Left colon (tissue), 2 donors: ENCODE measurements at regions not wholly inside any gene's neighbourhood (a gene's known extent, or its start where the extent isn't known, plus 50 kb on each side); places are given as distances from the start of the nearest gene placed in this dataset.
"Not testable (repeated sequence)": the region's sequence is repeated elsewhere in the genome, so short reads cannot be mapped to it uniquely, and the experiment has no call there.

Experiments
- ATAC-seq: fragments of 200-7000 bp; cut with Tn5 transposase; one replicate; pipeline ENCODE4 v1.9.1; 2020; ENCODE audit warnings: mild to moderate bottlenecking, moderate library complexity
- DNase-seq, 2 donors: peaks; one replicate each; pipeline ENCODE4 v3.0.0-alpha.2; 2020
- intact Hi-C, 2 donors: fragments of 100-400 bp; cut with DNase I in 1 of 2; cut with micrococcal nuclease in 1 of 2; formaldehyde crosslinking; loops; one replicate each; pipeline versions ENCODE4 v1.11.2 to v1.14.0; 2022; cut with DNase I, micrococcal nuclease
- donor health status: DM: no; HTN: no; CAD: no.
- donor health status: DM: yes; HTN: yes; CAD: no.

DNA sequence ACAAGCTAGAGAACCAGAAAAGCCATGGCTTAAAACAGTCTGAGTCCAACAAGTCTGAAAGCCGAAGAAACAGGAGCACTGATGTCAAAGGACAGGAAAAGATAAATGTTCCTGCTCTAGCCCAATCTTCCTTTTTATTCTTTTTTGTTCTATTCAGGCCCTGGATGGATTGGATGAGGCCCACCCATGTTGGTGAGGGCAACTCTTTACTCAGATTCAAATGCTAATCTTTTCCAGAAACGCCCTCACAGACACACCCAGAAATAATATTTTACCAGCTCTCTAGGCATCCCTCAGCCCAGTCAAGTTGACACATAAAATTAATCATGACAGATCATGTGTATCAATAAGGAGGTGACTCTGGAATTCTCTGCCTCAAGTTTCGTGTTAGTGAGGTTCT is 1002.7 kb downstream of the STPG2 start:
- intact Hi-C loops: no loop called here
- ATAC-seq (no peak), DNase-seq (no peak)

DNA sequence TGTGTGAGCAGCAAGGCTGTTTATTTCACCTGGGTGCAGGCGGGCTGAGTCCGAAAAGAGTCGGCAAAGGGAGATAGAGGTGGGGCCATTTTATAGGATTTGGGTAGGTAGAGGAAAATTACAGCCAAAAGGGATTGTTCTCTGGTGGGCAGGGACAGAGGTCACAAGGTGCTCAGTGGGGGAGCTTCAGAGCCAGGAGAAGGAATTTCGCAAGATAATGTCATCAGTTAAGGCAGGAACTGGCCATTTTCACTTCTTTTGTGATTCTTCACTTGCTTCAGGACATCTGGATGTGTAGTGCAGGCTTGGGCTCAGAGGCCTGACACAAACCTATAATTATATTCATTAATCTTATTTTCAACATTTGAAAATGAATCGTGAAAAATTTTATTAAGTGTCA is 1001.9 kb downstream of the STPG2 start:
- ATAC-seq, intact Hi-C loops, DNase-seq: not testable (repeated sequence)

DNA sequence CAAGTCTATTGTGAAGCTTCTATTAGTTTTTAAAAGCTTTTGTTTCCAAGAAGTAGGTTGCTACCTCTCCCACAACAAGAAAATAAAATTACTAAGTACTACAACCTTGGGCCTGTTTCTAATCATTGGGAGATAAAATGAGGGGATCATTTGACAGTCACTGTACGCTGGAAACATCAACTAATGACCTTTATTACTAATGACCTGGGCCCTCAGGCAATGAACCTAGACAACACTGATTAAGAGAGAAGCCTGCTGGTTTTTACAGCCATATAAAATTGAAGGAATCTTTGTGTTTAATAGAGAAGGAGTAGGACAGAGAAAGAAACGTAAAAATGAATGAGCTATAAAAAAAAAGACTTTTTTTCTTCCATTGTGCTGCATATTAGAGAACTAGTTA is 1000.9 kb downstream of the STPG2 start:
- intact Hi-C loops: no loop called here
- DNase-seq (no peak), ATAC-seq (no peak)

DNA sequence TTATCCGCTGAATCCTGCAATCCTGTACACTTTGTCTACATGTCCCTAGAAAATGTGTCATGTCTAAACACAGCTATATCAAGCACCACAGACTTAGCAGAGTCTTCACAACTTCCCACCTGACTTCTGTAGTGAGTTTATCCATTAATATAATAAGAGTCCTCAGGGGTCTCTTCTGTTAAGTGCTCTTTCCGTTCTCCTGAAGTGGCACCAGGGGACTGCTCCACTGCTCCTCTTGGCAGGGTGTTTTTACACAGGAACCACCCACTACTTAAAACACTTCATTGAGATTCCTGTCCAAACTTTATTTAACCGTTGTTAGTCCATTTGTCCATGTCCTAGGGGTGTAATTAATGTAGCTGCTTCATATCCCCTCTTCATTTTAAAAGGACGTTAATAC is 1000.4 kb downstream of the STPG2 start:
- intact Hi-C loops: no loop called here
- no peak for ATAC-seq
- DNase-seq: no peak

DNA sequence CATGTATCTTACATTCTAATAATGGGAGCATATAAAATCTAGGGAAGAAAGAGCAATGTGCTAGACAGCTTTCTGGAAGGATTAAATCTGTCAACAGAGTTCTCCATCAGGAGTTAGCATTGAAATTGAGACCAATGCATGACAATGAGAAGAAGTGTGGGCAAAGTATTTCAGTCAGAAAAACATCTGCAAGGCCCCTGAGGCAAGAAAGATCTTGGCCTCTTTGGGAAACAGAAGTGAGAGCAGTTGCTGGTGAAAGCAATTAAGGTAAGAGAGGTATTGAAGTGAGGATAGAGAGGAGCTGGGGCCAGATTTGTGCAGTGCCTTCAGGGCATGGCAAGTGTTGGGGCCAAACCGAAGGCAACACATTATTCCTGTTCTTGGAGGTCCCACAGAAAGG is 999.1 kb downstream of the STPG2 start:
- no peak for ATAC-seq
- intact Hi-C loops: no loop called here
- DNase-seq: no peak

DNA sequence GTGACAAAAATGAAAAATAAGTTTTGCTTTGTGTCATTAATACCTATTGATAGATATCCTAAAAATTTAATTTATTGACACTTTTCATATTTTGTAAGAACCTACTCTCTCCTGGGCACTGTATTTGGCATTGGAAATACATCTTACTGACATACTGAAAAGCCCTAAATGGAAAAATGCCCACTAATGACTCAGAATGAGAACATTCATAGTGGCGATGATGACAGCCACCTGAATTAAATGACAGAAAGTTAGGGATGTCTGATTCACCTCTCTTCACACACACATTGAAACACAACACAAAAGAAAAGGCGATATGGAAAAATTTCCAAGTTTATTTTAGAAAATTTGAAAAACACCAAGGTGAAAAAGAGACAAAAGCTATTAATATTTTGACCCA is 992.3 kb downstream of the STPG2 start:
- DNase-seq: no peak
- intact Hi-C loops: no loop called here
- ATAC-seq: no peak

DNA sequence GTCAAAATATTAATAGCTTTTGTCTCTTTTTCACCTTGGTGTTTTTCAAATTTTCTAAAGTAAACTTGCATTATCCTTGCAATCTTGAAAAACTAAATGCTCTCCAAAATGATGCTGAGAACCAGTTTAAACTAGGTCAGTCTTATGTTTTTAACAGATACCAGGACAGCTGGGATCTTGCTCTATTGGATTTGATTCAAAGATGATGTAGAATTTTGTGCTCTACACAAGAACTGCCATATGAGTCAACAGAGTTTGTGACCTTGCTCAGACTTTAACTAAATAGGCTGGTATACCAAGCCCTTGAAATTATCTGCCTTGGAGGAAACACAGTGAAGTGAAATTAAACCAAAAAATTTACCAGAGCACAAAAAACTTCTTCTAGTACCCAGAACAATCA is 991.1 kb downstream of the STPG2 start:
- intact Hi-C loops: no loop called here
- DNase-seq: no peak
- no peak for ATAC-seq

DNA sequence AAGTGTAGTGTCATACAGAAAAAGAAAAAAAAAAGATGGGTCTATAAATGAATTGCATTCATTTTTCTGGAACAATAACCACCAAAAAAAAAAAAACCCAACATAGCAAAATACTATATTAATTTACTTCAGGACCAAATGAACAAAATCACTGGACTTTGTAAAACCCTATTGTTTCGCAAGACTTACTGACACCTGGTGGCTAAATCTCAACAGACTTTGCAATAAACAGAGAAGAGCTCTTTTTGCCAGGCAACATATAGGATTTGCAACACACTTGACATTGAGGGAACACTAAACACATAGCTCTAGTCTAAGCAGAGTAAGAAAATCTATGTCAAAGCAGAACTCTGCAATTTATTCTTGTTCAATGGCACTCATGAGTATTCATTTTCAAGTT is 990.2 kb downstream of the STPG2 start:
- DNase-seq: no peak
- intact Hi-C loops: no loop called here
- ATAC-seq: peak; percentile 60

DNA sequence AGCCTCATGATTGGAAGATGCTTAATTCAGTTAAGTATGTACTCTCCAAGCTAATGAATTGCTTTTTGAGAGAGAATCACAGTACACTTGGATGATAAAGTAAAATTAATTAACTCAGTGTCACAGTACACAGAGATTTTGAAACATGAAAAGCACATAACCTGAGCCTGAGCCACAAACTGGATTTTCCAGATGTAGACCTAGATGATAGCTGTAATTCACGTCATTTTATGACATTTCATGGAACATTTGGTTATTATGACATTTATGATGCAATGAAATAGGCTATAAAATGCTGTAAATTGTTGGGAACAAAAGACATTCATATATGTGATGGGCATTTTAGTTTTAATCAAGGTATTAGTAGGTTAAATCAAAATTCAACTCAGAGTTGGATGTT is 983.7 kb downstream of the STPG2 start:
- peak in 1 of 2 donors; percentile 33 for DNase-seq
- peak; percentile 99 for ATAC-seq

DNA sequence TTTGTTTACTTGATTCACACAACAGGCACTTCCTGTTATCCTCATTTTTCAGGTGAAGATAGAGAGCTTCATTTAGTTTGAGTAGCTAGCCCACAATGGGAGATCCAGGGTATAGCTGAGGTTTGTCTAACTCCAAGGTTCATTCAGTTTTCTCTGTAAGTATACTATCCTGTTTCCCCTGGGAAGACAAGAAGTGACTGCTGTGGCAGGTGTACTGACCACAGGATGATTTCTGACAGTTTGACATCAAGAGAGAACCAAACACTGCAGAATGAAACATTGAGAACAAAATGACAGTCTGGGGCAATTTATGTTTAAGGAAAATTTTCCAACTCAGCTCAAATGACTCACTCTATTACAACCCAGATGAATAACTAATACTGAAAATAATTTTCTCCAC is 958.0 kb downstream of the STPG2 start:
- intact Hi-C loops: no loop called here
- ATAC-seq: no peak
- no peak for DNase-seq

More for the DNA sequence above, 983.7 kb downstream of the STPG2 start:
- intact Hi-C loops: no loop called here

DNA sequence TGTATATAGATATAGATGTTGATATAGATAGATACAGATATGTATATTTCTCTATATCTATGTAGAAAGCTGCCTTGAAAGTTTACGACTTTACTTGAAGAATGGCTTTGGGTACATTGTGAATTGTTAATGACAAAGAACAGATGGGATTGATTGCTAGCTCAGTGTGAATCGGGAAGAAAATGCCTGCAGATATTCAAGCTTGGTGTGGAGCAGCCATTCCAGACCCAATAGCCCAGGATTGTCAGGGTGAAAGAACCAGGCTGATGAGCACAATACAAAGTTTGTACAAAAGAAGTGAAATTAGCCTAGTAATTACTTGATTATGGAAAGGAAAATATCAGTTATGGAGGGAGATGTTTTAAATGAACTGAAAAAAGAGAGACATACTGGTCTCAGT is 946.2 kb downstream of the STPG2 start:
- DNase-seq (no peak), ATAC-seq (no peak)
- intact Hi-C loops: no loop called here

DNA sequence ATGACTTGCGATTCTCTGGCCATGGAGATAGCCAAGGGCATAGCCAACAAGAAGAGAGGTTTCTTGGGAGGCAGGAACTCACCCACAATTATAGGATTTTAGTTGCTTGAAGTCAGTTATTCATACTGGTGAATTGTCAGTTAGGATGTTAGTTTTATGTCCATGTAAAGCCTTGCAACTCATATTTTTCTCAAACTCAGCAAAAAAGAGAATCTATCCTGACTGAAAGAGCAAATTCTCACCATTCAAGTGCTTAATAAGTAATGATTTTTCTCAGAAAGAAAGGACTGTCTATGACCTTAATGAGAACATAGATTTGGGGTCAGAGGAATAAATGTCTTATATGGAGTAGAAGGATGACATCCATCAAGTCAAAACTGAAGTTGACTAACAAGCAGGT is 934.5 kb downstream of the STPG2 start:
- DNase-seq (no peak), ATAC-seq (no peak)
- intact Hi-C loops: no loop called here

DNA sequence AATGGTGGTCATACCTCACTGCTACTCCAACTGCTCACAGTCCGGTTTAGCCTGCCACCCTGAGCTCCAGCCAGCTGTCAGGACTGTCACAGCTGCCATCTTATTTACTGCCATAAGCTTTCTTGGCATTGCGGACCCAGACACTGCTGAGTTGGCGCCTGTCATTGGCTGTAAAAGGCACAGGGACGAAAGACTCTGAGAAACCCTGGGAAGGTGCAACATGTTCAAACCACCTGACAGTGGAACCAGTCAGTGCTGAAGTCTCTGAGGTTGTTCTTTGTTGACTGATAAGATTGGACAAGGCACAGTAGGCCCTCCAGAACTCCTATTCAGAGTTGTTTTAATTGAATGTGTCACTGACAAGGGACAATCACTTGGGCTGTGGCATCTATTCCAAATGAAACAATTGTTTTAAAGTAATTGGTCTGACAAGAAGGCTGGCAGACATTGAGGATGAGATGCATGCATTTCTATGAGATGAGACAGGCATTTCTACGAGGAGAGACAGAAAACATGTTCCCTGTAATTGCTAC is 927.8 kb downstream of the STPG2 start:
- intact Hi-C loops: no loop called here
- ATAC-seq: no peak
- DNase-seq: no peak

DNA sequence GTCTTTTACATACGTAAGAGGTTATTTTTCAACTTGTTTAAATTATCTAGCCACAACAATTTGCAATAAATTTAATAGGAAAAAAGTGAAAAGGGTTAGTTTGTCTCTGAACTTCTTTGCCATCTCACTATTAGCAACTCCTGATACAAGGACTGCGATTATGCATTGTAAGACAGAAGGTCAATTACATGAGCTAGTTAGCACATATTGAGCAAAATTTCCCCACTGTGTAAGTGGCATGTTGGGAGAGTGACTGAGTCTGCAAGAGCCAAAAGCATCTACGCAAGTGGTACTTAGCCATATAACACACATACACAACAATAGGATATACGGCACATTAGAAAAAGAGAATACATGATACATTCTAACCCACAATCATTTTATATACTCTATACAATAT is 927.2 kb downstream of the STPG2 start:
- ATAC-seq (no peak), DNase-seq (no peak)
- intact Hi-C loops: no loop called here

DNA sequence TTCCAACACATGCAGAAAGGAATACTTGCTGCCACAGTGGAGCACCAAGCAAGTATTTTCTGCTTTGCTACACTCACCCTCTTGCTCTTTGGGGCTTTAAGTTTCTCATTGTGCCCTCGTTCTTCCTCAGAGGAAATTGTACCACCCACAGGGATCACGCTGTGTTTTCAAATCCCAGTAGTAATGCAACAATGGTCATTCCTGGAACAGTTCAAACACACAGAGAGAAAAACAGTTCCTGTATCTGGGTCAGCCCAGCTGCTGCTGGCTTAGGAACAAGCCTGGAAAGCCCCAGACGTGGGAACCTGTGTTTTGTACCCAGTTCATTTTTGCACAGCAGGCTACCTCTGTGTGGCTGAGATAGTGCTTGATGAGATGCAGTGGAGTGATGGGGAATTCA is 907.8 kb downstream of the STPG2 start:
- ATAC-seq: no peak
- intact Hi-C loops: no loop called here
- DNase-seq: no peak

DNA sequence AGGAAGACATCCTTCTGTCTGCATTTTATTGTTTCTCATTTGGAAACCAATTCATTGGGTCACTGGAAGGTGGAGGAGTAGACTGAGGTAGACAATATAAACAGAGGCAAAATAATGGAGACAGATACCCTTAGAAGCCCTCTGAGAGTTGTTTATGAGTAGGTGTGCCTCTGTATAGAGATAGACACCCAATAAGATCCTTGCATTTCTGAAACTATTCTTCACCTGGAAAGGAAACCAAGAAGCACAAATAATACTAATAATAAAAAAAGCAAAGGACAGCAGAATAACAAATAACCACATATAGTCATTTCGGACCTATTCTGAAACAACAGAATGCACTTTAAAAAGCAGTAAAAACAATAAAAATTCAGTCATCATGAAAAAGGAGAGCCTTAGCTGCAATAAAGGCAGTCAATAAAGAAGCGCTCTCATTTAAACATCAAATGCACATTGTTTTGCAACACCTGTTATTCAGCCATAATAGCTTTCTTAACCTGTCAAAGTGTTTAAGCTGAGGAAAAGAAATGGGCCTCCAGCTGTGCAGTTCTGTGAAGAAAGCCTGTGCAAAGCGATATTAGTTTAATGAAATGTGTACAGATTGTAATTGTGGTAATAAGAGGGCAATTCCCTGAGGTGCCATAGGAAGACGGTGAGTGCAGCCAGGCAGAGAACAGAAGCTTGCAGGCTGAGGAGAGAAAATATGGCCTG is 904.2 kb downstream of the STPG2 start:
- intact Hi-C loops: no loop called here
- peak; percentile 67 for ATAC-seq
- DNase-seq: no peak

DNA sequence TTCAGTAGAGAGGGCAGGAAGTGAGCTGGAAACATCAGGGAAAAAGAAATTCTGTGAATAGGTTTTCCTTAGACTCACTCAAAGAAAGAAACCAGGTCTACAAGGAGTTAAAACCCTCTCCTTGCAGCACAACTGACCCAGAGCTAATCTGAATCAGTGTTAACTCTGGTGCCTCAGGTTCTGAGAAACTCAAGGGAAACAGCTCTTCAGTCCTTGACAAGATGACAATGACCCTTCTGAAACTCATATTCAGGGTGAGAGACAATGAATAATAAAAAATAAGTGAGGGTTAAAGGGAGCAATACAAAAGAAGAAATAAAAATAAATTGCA is 903.6 kb downstream of the STPG2 start:
- intact Hi-C loops: no loop called here
- ATAC-seq (no peak), DNase-seq (no peak)

DNA sequence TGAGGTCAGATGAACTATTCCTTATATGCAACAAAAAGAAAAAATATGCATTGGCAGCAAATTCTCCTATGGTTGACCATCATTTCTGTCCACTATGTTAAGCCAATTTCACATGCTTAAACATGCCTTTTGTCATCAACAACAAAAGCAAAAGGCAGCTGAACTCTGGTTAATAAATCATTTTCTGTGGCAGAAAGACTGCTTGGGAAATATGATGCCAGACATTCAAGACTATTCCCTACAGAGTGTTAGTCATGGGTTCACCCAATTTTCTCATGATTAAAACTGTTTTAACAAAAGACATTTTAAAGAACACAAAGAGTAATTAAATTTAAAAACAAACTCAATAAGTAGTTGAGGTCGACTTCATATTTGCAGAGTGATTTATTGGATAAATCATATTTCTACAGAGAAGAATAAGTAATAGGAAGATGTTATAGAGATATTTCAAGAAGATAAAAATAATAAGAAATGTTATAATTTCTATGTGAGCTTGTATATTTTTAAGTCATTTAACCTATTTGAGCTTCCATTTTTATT is 890.6 kb downstream of the STPG2 start:
- intact Hi-C loops: no loop called here
- ATAC-seq (no peak), DNase-seq (no peak)

DNA sequence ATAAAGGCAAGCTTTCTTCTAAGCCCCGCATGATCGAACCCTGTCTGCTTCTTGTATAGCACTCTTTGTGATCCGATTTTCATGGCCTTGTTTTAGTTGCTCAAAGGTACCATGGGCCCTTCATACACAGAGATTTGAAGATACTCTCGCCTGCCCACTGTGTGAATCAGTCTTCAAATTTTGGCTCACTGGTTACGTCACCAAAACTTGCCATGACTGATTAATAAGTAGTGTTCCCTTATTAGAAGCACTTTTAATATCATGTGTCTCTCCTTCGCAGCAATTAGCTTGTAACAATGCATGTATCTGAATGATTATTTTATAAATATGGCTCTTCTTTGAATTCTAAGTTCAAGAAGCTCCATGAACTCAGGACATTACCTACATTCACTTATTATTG is 880.5 kb downstream of the STPG2 start:
- DNase-seq (no peak), ATAC-seq (no peak)
- intact Hi-C loops: no loop called here

DNA sequence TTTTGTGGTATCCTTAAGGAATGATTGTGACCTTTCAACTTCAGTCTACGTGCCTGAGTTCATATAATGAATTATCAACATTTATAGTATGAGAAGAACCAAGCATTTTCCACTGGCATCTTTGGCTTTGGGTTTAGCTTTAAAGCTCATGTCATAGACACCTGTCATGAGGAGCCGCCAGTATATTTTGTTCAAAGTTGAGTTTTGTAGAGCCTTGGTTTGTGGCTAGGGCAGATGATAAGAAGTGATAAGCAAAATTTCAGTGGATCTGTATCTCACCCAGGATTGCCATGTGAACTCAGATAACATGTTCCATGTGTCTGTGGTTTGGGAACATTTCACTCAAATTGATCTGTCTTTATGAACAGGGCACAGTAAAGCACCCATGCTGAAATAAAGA is 873.2 kb downstream of the STPG2 start:
- no peak for DNase-seq
- intact Hi-C loops: no loop called here
- no peak for ATAC-seq

DNA sequence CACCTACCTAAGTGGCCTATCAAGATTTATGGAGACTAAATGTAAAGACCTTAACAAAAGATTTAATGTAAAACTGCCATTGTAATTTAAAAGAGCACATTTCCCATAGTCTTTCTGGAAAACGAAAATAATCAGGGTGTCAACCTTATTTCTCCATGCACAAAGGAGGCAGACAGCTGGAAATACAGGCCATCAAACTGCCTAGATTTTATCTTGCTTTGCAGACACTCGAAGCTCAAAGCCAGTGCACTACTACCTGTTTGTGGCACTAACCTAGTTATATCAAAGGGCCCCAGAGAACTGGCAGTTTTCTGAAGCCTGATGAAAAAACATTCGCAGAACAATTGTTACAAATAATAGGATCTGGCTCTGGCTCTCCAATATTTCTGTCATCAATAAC is 863.9 kb downstream of the STPG2 start:
- ATAC-seq: no peak
- intact Hi-C loops: no loop called here
- DNase-seq: no peak
